GM23248 (cell line): ENCODE measurements at regions not wholly inside any gene's neighbourhood (a gene's known extent, or its start where the extent isn't known, plus 50 kb on each side); places are given as distances from the start of the nearest gene placed in this dataset.

Experiments
- EZH2 ChIP-seq: fragments of 200-600 bp; sonication (generic); IDR thresholded peaks from 2 replicates; pipeline ENCODE4 v1.6.1; 2018; ENCODE audit warnings: antibody characterized with exemption, mild to moderate bottlenecking; ENCODE audit not compliant: insufficient read depth, poor library complexity, severe bottlenecking
- EZH2phosphoT487 ChIP-seq: fragments of 200-600 bp; sonication (generic); IDR thresholded peaks from 2 replicates; pipeline ENCODE4 v1.6.1; 2018; ENCODE audit warnings: antibody characterized with exemption, moderate library complexity, mild to moderate bottlenecking, low read depth; ENCODE audit not compliant: insufficient read depth

- no peak for TF ChIP-seq EZH2
- no peak for TF ChIP-seq EZH2phosphoT487
Measured at GRCh38 chr5:68372161-68372560, 156.6 kb downstream of the PIK3R1 start.
